LNCaP clone FGC (cell line): ENCODE measurements at regions not wholly inside any gene's neighbourhood (a gene's known extent, or its start where the extent isn't known, plus 50 kb on each side); places are given as distances from the start of the nearest gene placed in this dataset.
"Not testable (repeated sequence)": the region's sequence is repeated elsewhere in the genome, so short reads cannot be mapped to it uniquely, and the experiment has no call there.

Experiments used
- DNase-seq: peaks from one replicate; pipeline ENCODE4 v3.0.0-alpha.2; 2011; ENCODE audit warnings: low read depth
- H3K4me3 ChIP-seq: 2 replicates; pipeline ENCODE4 v1.5.1; 2011; ENCODE audit warnings: mild to moderate bottlenecking, low read depth, low read length, control low read depth
- TF ChIP-seq, protein P1 (sequence below): IDR thresholded peaks from 2 replicates; pipeline ENCODE4 v1.5.1; 2012; ENCODE audit warnings: mild to moderate bottlenecking; ENCODE audit not compliant: control insufficient read depth, insufficient read depth; ENCODE audit errors: extremely low read depth

DNA sequence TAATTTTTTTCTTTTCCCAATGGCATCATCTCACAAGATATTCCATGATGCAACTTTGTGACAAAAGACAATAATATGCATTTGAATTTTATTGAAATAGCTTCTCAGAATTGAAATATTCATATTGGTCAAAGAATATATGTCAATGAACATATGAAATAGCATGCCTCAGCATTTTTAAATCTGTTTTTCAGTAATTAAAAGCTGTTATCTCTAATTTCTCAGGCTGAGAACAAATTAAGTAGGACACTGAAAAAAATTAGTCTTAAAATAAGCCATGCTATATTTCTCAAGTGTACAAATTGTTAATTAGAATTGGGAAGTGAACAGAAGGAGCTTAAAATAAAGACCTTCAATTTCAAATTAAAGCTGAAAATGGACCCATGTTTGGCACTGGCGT lies 570.1 kb downstream of the MFSD1 start:
- TF ChIP-seq, protein P1, sequence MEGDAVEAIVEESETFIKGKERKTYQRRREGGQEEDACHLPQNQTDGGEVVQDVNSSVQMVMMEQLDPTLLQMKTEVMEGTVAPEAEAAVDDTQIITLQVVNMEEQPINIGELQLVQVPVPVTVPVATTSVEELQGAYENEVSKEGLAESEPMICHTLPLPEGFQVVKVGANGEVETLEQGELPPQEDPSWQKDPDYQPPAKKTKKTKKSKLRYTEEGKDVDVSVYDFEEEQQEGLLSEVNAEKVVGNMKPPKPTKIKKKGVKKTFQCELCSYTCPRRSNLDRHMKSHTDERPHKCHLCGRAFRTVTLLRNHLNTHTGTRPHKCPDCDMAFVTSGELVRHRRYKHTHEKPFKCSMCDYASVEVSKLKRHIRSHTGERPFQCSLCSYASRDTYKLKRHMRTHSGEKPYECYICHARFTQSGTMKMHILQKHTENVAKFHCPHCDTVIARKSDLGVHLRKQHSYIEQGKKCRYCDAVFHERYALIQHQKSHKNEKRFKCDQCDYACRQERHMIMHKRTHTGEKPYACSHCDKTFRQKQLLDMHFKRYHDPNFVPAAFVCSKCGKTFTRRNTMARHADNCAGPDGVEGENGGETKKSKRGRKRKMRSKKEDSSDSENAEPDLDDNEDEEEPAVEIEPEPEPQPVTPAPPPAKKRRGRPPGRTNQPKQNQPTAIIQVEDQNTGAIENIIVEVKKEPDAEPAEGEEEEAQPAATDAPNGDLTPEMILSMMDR = no peak
- H3K4me3 ChIP-seq = no peak overlapping the region
- DNase-seq = no peak

DNA sequence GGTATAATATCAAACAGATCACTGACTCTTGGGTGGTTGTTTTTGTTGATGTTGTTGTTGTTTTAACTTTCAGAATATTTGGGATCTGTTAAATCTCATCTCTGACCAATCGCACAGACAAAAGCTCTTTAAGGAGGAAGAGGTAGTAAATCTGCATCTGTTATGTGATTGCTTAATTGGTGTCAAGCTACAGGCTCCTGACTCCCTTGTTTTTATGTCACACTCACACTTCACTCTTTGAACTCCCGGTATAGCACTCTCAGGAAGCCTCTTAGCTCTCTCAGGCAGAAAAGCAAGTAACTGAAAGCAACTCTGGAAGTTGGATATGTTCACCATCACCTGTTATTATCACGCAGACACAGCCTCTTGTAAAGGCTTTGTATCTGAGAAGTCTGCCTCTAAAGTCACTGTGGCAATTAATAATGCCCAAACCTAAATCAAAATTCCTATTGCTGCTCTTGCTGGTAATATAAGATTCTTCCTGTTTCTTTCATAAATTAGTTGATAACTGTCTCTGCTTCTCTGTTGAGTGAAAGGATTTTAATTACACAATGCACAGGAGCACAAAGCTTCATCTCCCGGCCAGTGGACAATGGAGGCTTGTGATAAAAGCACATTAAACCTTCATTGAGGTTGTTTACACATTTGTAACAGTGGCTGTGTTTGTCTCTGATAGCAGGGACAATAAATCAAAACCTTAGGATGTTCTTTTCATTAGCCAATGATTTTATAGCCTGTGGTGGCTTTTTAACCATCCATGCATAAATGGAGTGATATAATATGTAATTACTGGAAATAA lies 576.7 kb downstream of the MFSD1 start:
- no peak for DNase-seq
- no peak overlapping the region for H3K4me3 ChIP-seq
- TF ChIP-seq, protein P1 = no peak

DNA sequence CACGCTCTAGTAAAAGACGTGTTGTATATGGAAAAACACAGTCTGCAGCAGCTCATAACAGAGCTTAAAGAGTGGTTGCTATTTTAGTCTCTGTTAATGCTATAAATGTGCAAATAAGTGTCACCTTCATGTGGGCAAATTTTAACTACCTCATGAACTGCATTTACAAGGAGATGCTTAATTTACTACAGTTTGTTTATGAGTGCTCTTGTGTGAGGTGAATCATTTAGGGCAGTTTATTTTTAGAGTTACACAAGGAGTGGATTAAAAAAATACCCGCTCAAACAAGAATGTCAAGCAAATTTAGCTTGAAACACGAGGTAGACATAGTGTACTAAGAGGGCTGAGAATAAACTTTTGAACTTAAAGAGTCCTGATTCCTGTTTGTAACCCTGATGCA lies 579.0 kb downstream of the MFSD1 start:
- no peak for DNase-seq
- TF ChIP-seq, protein P1 = no peak
- no peak overlapping the region for H3K4me3 ChIP-seq

DNA sequence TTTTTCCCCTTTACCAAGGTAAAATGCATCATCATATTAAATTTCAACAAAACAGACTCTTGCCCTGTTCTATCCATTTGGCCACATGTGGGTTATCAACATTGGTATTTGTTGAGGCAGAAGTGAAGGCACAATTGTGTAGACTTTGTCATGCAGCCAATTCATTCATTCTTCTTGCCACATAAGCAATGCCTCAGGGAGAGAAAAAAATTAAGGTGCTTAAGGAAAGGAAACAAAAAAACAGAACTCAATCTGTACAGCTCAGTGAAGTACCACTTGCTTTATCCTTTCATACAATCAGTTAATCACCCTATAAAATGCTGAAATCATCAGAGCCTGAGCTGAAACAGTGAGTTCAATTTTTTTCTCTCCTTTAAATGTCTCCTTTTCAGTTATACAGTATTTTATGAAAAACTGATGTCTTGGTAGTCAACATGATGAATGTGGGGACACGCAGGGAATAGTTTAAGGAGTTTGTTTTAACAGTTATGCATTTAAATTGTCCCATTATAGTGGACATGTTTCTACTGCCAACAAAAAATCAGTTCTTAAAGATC lies 588.9 kb downstream of the MFSD1 start:
- no peak overlapping the region for H3K4me3 ChIP-seq
- TF ChIP-seq, protein P1 = no peak
- DNase-seq = no peak

DNA sequence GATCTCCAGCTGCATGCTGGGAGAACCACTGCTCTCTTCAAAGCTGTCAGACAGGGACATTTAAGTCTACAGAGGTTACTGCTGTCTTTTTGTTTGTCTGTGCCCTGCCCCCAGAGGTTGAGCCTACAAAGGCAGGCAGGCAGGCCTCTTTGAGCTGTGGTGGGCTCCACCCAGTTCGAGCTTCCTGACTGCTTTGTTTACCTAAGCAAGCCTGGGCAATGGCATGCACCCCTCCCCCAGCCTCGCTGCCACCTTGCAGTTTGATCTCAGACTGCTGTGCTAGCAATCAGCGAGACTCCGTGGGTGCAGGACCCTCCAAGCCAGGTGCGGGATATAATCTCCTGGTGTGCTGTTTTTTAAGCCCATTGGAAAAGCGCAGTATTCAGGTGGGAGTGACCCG lies 591.0 kb upstream of the IL12A start:
- H3K4me3 ChIP-seq, DNase-seq: not testable (repeated sequence)

DNA sequence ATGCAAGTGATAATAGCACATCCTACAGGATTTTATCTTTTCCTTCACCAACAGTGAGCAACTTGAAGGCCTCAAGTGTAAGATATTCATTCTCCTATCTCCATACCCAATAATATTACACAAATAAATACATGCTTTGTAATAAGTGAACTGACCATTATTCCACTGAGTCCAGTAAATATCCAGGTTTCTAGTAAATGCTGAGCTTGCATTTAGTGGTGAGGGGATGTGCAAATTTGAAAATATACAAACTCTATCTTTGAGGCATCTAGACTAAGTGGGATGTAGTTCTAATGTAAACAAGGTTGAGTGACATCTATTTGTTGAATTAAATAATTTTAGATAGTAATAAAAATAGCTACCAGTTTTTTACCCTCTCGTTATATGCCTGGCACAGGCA lies 587.6 kb upstream of the IL12A start:
- no peak overlapping the region for H3K4me3 ChIP-seq
- DNase-seq = no peak
- TF ChIP-seq, protein P1 = no peak

DNA sequence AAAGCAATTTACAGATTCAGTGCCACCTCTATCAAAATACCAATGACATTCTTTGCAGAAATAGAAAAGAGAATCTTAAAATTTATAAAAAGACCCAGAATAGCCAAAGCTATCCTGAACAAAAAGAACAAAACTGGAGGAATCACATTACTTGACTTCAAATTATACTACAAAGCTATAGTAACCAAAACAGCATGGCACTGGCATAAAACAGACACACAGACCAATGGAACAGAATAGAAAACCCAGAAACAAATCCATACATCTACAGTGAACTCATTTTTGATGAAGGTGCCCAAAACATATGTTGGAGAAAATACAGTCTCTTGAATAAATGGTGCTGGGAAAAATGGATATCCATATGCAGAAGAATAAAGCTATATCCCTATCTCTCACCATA lies 578.9 kb upstream of the IL12A start:
- DNase-seq = not testable (repeated sequence)

DNA sequence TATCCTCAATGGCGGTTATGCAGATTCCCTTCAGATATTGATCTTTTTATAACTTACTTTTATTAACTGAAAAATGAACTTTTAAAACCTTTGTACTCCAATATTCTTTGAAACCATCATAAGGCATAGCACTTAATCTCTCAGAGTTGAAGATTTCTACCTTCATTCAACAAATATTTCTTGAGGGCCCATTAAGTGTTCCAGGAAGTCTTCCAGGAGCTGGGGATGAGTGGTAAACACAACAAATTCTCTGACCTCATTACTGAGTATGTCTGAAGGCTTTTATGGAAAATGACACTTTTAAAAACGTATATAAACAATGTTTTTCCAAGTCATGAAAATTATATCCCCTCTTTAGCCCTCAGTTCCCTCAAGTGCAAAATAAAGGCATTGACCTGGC lies 575.3 kb upstream of the IL12A start:
- DNase-seq = no peak
- TF ChIP-seq, protein P1 = no peak
- H3K4me3 ChIP-seq = no peak overlapping the region

More for the DNA sequence above, 578.9 kb upstream of the IL12A start:
- H3K4me3 ChIP-seq = not testable (repeated sequence)
